K562 (cell line): ENCODE measurements at regions not wholly inside any gene's neighbourhood (a gene's known extent, or its start where the extent isn't known, plus 50 kb on each side); places are given as distances from the start of the nearest gene placed in this dataset.

Source experiments
- ATAC-seq: fragments of 200-7000 bp; cut with Tn5 transposase; 3 replicates; pipeline ENCODE4 v1.9.1; 2020; ENCODE audit warnings: moderate library complexity
- BruUV-seq: library from RNA; stranded (reverse); fragments of 400-500 nt; replicated peaks from 2 replicates; lab custom pipeline; 2021; lab: Mats Ljungman, UMichigan
- CTCF ChIA-PET: fragments of 300-600 bp; formaldehyde crosslinking; extraction: SDS; loops from one replicate; lab custom pipeline; 2021; ENCODE audit warnings: low intra/inter-chr PET ratio; lab: Yijun Ruan, JAX
- POLR2A ChIA-PET: fragments of 300-600, 350-650 bp; sonication (Branson Sonifier 250); formaldehyde crosslinking; extraction: SDS; loops from one replicate; lab custom pipeline; 2021; ENCODE audit warnings: antibody characterized with exemption, inconsistent platforms; lab: Yijun Ruan, JAX
- DNase-seq, 4 experiments: peaks; one replicate each; pipeline versions ENCODE4 v3.0.0 to v3.0.0-alpha.2; 2011 to 2018; ENCODE audit warnings: low spot score in 3 of 4, mixed read lengths in 3 of 4; ENCODE audit errors: extremely low read depth in 1 of 4
- FAIRE-seq: peaks from 2 replicates; lab custom pipeline; 2011; peaks lifted over from hg19 to GRCh38; lab: Jason Lieb, UNC
- H2AFZ ChIP-seq: 2 replicates; pipeline ENCODE4 v1.6.0; 2011; ENCODE audit warnings: low read depth, low read length, control low read depth, inconsistent platforms
- H3K27ac ChIP-seq: fragments of 200-600 bp; 3 replicates; pipeline ENCODE4 v1.8.0; 2011; ENCODE audit warnings: low read depth, mild to moderate bottlenecking, control low read depth, inconsistent platforms, low read length, moderate library complexity, mixed read lengths; ENCODE audit errors: extremely low read depth
- H3K27me3 ChIP-seq, 2 experiments: fragments of 300-600 bp in 1 of 2; 2 replicates in 1 of 2; 3 replicates in 1 of 2; pipeline versions ENCODE4 v1.6.0 to v1.8.0; 2011; ENCODE audit warnings: inconsistent platforms in 2 of 2, low read length in 2 of 2, mild to moderate bottlenecking in 1 of 2, mixed read lengths in 1 of 2, moderate library complexity in 1 of 2; ENCODE audit not compliant: control insufficient read depth in 2 of 2, insufficient read depth in 2 of 2
- H3K36me3 ChIP-seq: fragments of 300-600 bp; 3 replicates; pipeline ENCODE4 v1.8.0; 2011; ENCODE audit warnings: mild to moderate bottlenecking, low read length, inconsistent platforms; ENCODE audit not compliant: control insufficient read depth, insufficient read depth
- H3K4me1 ChIP-seq, 2 experiments: fragments of 200-600 bp in 1 of 2; replicated peaks in 1 of 2; 2 replicates in 1 of 2; 3 replicates in 1 of 2; pipeline versions ENCODE4 v1.5.1 to v1.8.0; 2011; ENCODE audit warnings: inconsistent platforms in 2 of 2, low read length in 2 of 2, mild to moderate bottlenecking in 1 of 2, mixed read lengths in 1 of 2, moderate library complexity in 1 of 2; ENCODE audit not compliant: control insufficient read depth in 2 of 2, insufficient read depth in 2 of 2
- H3K4me2 ChIP-seq: 2 replicates; pipeline ENCODE4 v1.6.1; 2011; ENCODE audit warnings: low read length, control low read depth, inconsistent platforms, mixed read lengths; ENCODE audit not compliant: insufficient read depth
- H3K4me3 ChIP-seq: fragments of 200-600 bp; sonication (generic), shearing (Covaris generic); 2 replicates; pipeline ENCODE4 v1.5.1; 2016; ENCODE audit warnings: control low read depth, inconsistent platforms
- H3K79me2 ChIP-seq: fragments of 200-600 bp; 3 replicates; pipeline ENCODE4 v1.8.0; 2011; ENCODE audit warnings: low read length, inconsistent platforms; ENCODE audit not compliant: control insufficient read depth, insufficient read depth
- H3K9ac ChIP-seq, 2 experiments: 2 replicates each; pipeline versions ENCODE4 v1.6.0 to v1.6.1; 2011; ENCODE audit warnings: low read depth in 2 of 2, low read length in 2 of 2, control low read depth in 1 of 2, inconsistent platforms in 1 of 2, mild to moderate bottlenecking in 1 of 2, mixed read lengths in 1 of 2; ENCODE audit not compliant: insufficient read depth in 1 of 2
- H3K9me1 ChIP-seq: one replicate; pipeline ENCODE4 v1.6.0; 2011; ENCODE audit warnings: inconsistent platforms, mild to moderate bottlenecking, low read length, moderate library complexity; ENCODE audit not compliant: control insufficient read depth, insufficient read depth
- H3K9me3 ChIP-seq: replicated peaks from 2 replicates; pipeline ENCODE4 v1.5.1; 2011; ENCODE audit warnings: low read depth, low read length, inconsistent platforms; ENCODE audit not compliant: control insufficient read depth, insufficient read depth
- H4K20me1 ChIP-seq: replicated peaks from 2 replicates; pipeline ENCODE4 v1.6.1; 2011; ENCODE audit warnings: low read length, inconsistent platforms, mixed read lengths; ENCODE audit not compliant: control insufficient read depth, insufficient read depth
- ASH1L ChIP-seq: fragments of 450-650 bp; IDR thresholded peaks from 2 replicates; pipeline ENCODE4 v1.6.1; 2018; ENCODE audit warnings: borderline replicate concordance, mild to moderate bottlenecking, low read depth; ENCODE audit not compliant: partially characterized antibody
- C11orf30 ChIP-seq: fragments of 450-650 bp; IDR thresholded peaks from 2 replicates; pipeline ENCODE4 v1.6.1; 2016; ENCODE audit warnings: low read depth, mild to moderate bottlenecking
- CEBPG ChIP-seq, 3 experiments: fragments of 200-800 bp in 1 of 3; sonication (Bioruptor generic) in 1 of 3; sonication (generic) in 1 of 3; formaldehyde crosslinking in 1 of 3; IDR thresholded peaks in 2 of 3; conservative IDR thresholded peaks in 1 of 3; 2 replicates each; pipeline versions ENCODE4 v1.6.1 to v1.8.0; 2016 to 2022; ENCODE audit warnings: missing compliant biosample characterization in 2 of 3, missing genetic modification characterization in 2 of 3, mild to moderate bottlenecking in 1 of 3, missing genetic modification reagents in 1 of 3
- COPS2 ChIP-seq: fragments of 450-650 bp; conservative IDR thresholded peaks from 2 replicates; pipeline ENCODE4 v1.6.1; 2016; ENCODE audit warnings: mild to moderate bottlenecking, moderate library complexity
- HINFP ChIP-seq: fragments of 450-650 bp; conservative IDR thresholded peaks from 2 replicates; pipeline ENCODE4 v1.6.1; 2016; ENCODE audit warnings: missing genetic modification characterization, low read depth, mild to moderate bottlenecking, control low read depth, missing compliant biosample characterization
- MAFK ChIP-seq: IDR thresholded peaks from 2 replicates; pipeline ENCODE4 v1.6.1; 2011; ENCODE audit warnings: low read length, improper control_type of control experiment
- MEF2A ChIP-seq: IDR thresholded peaks from 2 replicates; pipeline ENCODE4 v1.6.1; 2011; ENCODE audit warnings: low read depth, mild to moderate bottlenecking, low read length, moderate library complexity; ENCODE audit not compliant: control insufficient read depth
- NCOA2 ChIP-seq, 2 experiments: fragments of 450-650 bp; IDR thresholded peaks; 2 replicates each; pipeline ENCODE4 v1.6.1; 2018; ENCODE audit warnings: mild to moderate bottlenecking in 2 of 2, moderate library complexity in 1 of 2; ENCODE audit not compliant: partially characterized antibody in 2 of 2
- NELFE ChIP-seq: IDR thresholded peaks from 2 replicates; pipeline ENCODE4 v1.6.1; 2011; ENCODE audit warnings: mild to moderate bottlenecking; ENCODE audit not compliant: insufficient read depth, insufficient read length
- PCBP1 ChIP-seq: fragments of 200-400 bp; formaldehyde crosslinking; IDR thresholded peaks from 2 replicates; pipeline ENCODE4 v1.6.1; 2018; ENCODE audit warnings: mild to moderate bottlenecking, low read depth, low read length; ENCODE audit not compliant: poor library complexity, severe bottlenecking
- RBBP5 ChIP-seq: fragments of 200-600 bp; sonication (generic); IDR thresholded peaks from 2 replicates; pipeline ENCODE4 v1.6.1; 2012; ENCODE audit warnings: borderline replicate concordance, mild to moderate bottlenecking, low read length, control low read depth, inconsistent platforms; ENCODE audit not compliant: insufficient read depth, poor library complexity, severe bottlenecking
- SIRT6 ChIP-seq: IDR thresholded peaks from one replicate; pipeline ENCODE4 v1.6.1; 2012; ENCODE audit warnings: low read depth, mild to moderate bottlenecking, control low read depth, inconsistent platforms, low read length, moderate library complexity
- SNRNP70 ChIP-seq: fragments of 200-400 bp; formaldehyde crosslinking; optimal IDR thresholded peaks from 2 replicates; pipeline ENCODE3; 2017; ENCODE audit warnings: low read depth, low read length
- SPI1 ChIP-seq: IDR thresholded peaks from 2 replicates; pipeline ENCODE4 v1.6.1; 2011; ENCODE audit warnings: low read depth, low read length, control low read depth, borderline replicate concordance
- TAF1 ChIP-seq: IDR thresholded peaks from 2 replicates; pipeline ENCODE4 v1.6.1; 2011; ENCODE audit warnings: mild to moderate bottlenecking, low read length, moderate library complexity; ENCODE audit not compliant: insufficient read depth, control insufficient read depth, severe bottlenecking; ENCODE audit errors: extremely low read depth
- TCF7L2 ChIP-seq: fragments of 150-350 bp; IDR thresholded peaks from 2 replicates; pipeline ENCODE4 v1.6.1; 2016; ENCODE audit warnings: low read depth, mild to moderate bottlenecking, low read length, moderate library complexity
- WHSC1 ChIP-seq: IDR thresholded peaks from one replicate; pipeline ENCODE4 v1.6.1; 2012; ENCODE audit warnings: low read length, control low read depth, inconsistent platforms
- ZFP1 ChIP-seq: fragments of 450-650 bp; formaldehyde crosslinking; IDR thresholded peaks from 2 replicates; pipeline ENCODE4 v1.4.0; 2020; ENCODE audit warnings: mild to moderate bottlenecking, mixed read lengths
- ZNF124 ChIP-seq: sonication (generic); formaldehyde crosslinking; IDR thresholded peaks from 2 replicates; pipeline ENCODE4 v1.8.1; 2022; ENCODE audit warnings: missing genetic modification reagents
- ZNF140 ChIP-seq: fragments of 250-450 bp; sonication (Bioruptor Pico); IDR thresholded peaks from 2 replicates; pipeline ENCODE4 v1.8.0; 2021; ENCODE audit warnings: moderate library complexity, mild to moderate bottlenecking, inconsistent platforms
- WGBS: fragments of 100-300 bp; shearing (Covaris generic); methylation state at CpG from one replicate; pipeline ENCODE4 v1.1.6; 2016; ENCODE audit warnings: low coverage, mixed read lengths; ENCODE audit not compliant: insufficient coverage; ENCODE audit errors: missing lambda C conversion rate; 5-methylcytosine and 5-hydroxymethylcytosine counted together
- in situ Hi-C: fragments of 300-500 bp; cut with MboI; formaldehyde crosslinking; loops from 4 replicates; pipeline ENCODE4 v1.15.0; 2018; ENCODE audit warnings: inconsistent platforms, mixed read lengths
- intact Hi-C: fragments of 100-400 bp; cut with micrococcal nuclease; formaldehyde crosslinking; loops from 2 replicates; pipeline ENCODE4 v1.14.2; 2022

GRCh38 chr1:157292809-157293564, 154.8 kb upstream of the ETV3 start (continued):
- TF ChIP-seq ZNF140 (CRISPR knock-in tag), result no peak
- no peak for TF ChIP-seq MEF2A
- TF ChIP-seq TCF7L2, result no peak
- TF ChIP-seq, all 486 proteins: peak for 0

- ChIA-PET POLR2A (interaction anchor here (1.0 kb wide), 1 partner anchor 15 kb away, joined by 4 read pairs; no protein-coding TSS in a partner anchor), CTCF (no interaction called here)
- no TSS peak for BruUV-seq
- H3K4me2 ChIP-seq, result no peak overlapping the region
- in situ Hi-C loops (no loop called here), intact Hi-C loops (no loop called here)
- no peak for FAIRE-seq
- peaks cover 0 to 10% of the 10 kb centered on the region in 2 experiments; a peak in 3 of 5 replicates for H3K27me3 ChIP-seq
- H4K20me1 ChIP-seq, result no peaks in the 10 kb centered on the region
- no peaks in the 10 kb centered on the region for H3K79me2 ChIP-seq
- H3K9me1 ChIP-seq, result no peaks in the 10 kb centered on the region
- H2AFZ ChIP-seq, result no peak overlapping the region
- no peak for ATAC-seq
- 18% methylated on average over 6 of the region's 6 CpGs for WGBS
- H3K36me3 ChIP-seq, result no peaks in the 10 kb centered on the region
- no peak for DNase-seq
- H3K9ac ChIP-seq, result no peak overlapping the region
- no peaks in the 10 kb centered on the region for H3K9me3 ChIP-seq
- H3K4me1 ChIP-seq, result peaks cover 0 to 4% of the 10 kb centered on the region in 2 experiments; a peak in 3 of 5 replicates
- TF ChIP-seq CEBPG (CRISPR knock-in tag; IDR thresholded peaks at IDR 0.05), result no peak
- TF ChIP-seq CEBPG (tag; conservative IDR thresholded peaks at IDR 0.05 in 1 of 2, IDR thresholded peaks at IDR 0.05 in 1 of 2), result no peak
- TF ChIP-seq C11orf30, result no peak
- TF ChIP-seq MAFK, result no peak
- TF ChIP-seq SPI1, result no peak
- TF ChIP-seq SNRNP70, result no peak
- no peak for TF ChIP-seq ZNF124 (CRISPR knock-in tag)
- no peak for TF ChIP-seq PCBP1
- no peak for TF ChIP-seq ASH1L
- TF ChIP-seq RBBP5, result no peak
- no peak for TF ChIP-seq NELFE
- no peak for TF ChIP-seq NCOA2 (IDR thresholded peaks at IDR 0.05; ENCODE audit: partially characterized antibody in 2 of 2)
- no peak for TF ChIP-seq TAF1
- no peak for TF ChIP-seq HINFP (tag)
- TF ChIP-seq ZFP1, result no peak
- TF ChIP-seq WHSC1, result no peak
- no peak for TF ChIP-seq SIRT6
- no peak for TF ChIP-seq COPS2
- H3K4me3 ChIP-seq, result no peak overlapping the region
- no peak overlapping the region for H3K27ac ChIP-seq
These were observed 154.1 kb upstream of the ETV3 start for GRCh38 chr1:157292302-157292701.
